H1 (cell line): ENCODE measurements at regions not wholly inside any gene's neighbourhood (a gene's known extent, or its start where the extent isn't known, plus 50 kb on each side); places are given as distances from the start of the nearest gene placed in this dataset.

ENCODE experiments used
- CTCF ChIA-PET: fragments of 300-600 bp; sonication (Branson Sonifier 250); formaldehyde crosslinking; loops from one replicate; lab custom pipeline; 2021; ENCODE audit not compliant: partially characterized antibody; lab: Charles Lee
- POLR2A ChIA-PET: fragments of 300-600 bp; sonication (Branson Sonifier 250); formaldehyde crosslinking; loops from one replicate; lab custom pipeline; 2021; ENCODE audit warnings: inconsistent platforms; ENCODE audit not compliant: partially characterized antibody; lab: Charles Lee
- DNase-seq, 2 experiments: peaks; one replicate each; pipeline versions ENCODE4 v3.0.0 to v3.0.0-alpha.2; 2010 to 2022; ENCODE audit warnings: low spot score in 2 of 2, low read depth in 1 of 2, mixed read lengths in 1 of 2
- FAIRE-seq: peaks from 2 replicates; lab custom pipeline; 2011; peaks lifted over from hg19 to GRCh38; lab: Jason Lieb, UNC
- H2AFZ ChIP-seq: 2 replicates; pipeline ENCODE4 v1.8.1; 2012; ENCODE audit warnings: low read length, inconsistent platforms
- H2AK5ac ChIP-seq: 2 replicates; pipeline ENCODE4 v1.6.1; 2013; ENCODE audit warnings: low read depth, low read length
- H2BK120ac ChIP-seq: replicated peaks from 2 replicates; pipeline ENCODE3; 2013; ENCODE audit warnings: low read depth, low read length, inconsistent platforms
- H2BK12ac ChIP-seq: 2 replicates; pipeline ENCODE4 v1.6.1; 2013; ENCODE audit warnings: low read depth, low read length
- H2BK15ac ChIP-seq: 2 replicates; pipeline ENCODE4 v1.6.1; 2013; ENCODE audit warnings: low read length
- H2BK20ac ChIP-seq: 2 replicates; pipeline ENCODE4 v1.6.1; 2013; ENCODE audit warnings: low read length
- H2BK5ac ChIP-seq: 2 replicates; pipeline ENCODE4 v1.6.1; 2013; ENCODE audit warnings: low read depth, low read length
- H3K14ac ChIP-seq: 2 replicates; pipeline ENCODE4 v1.6.1; 2013; ENCODE audit warnings: inconsistent platforms; ENCODE audit not compliant: insufficient read length
- H3K18ac ChIP-seq: 2 replicates; pipeline ENCODE4 v1.6.1; 2013; ENCODE audit warnings: low read length; ENCODE audit errors: extremely low read depth
- H3K23ac ChIP-seq: 2 replicates; pipeline ENCODE4 v1.6.1; 2013; ENCODE audit warnings: inconsistent platforms; ENCODE audit not compliant: insufficient read length
- H3K23me2 ChIP-seq: 2 replicates; pipeline ENCODE4 v1.6.1; 2013; ENCODE audit warnings: low read depth, low read length
- H3K27ac ChIP-seq: 2 replicates; pipeline ENCODE4 v1.6.1; 2011; ENCODE audit warnings: low read depth, low read length, inconsistent platforms
- H3K27me3 ChIP-seq, 4 experiments: replicated peaks in 1 of 4; 1 replicate in 1 of 4; 2 replicates in 3 of 4; pipeline versions ENCODE4 v1.6.1 to v1.8.1; 2011 to 2013; ENCODE audit warnings: low read length in 3 of 4, mild to moderate bottlenecking in 3 of 4, inconsistent platforms in 2 of 4, mixed read lengths in 2 of 4, moderate library complexity in 1 of 4; ENCODE audit not compliant: control insufficient read depth in 3 of 4, insufficient read depth in 3 of 4; ENCODE audit errors: extremely low read depth in 1 of 4
- H3K36me3 ChIP-seq, 4 experiments: 2 replicates each; pipeline versions ENCODE4 v1.6.1 to v1.8.1; 2011 to 2013; ENCODE audit warnings: mild to moderate bottlenecking in 4 of 4, low read length in 3 of 4, moderate library complexity in 2 of 4, control low read depth in 1 of 4, inconsistent platforms in 1 of 4; ENCODE audit not compliant: insufficient read depth in 4 of 4, control insufficient read depth in 2 of 4
- H3K4ac ChIP-seq: replicated peaks from 2 replicates; pipeline ENCODE3; 2013; ENCODE audit warnings: low read length, low read depth, mixed read lengths, inconsistent platforms; ENCODE audit not compliant: insufficient read length
- H3K4me1 ChIP-seq, 4 experiments: replicated peaks in 1 of 4; 1 replicate in 1 of 4; 2 replicates in 3 of 4; pipeline versions ENCODE4 v1.6.1 to v1.8.1; 2011 to 2013; ENCODE audit warnings: low read length in 3 of 4, inconsistent platforms in 2 of 4, mixed read lengths in 1 of 4; ENCODE audit not compliant: insufficient read depth in 4 of 4, control insufficient read depth in 3 of 4
- H3K4me2 ChIP-seq, 2 experiments: 2 replicates each; pipeline versions ENCODE4 v1.6.1 to v1.8.1; 2011 to 2013; ENCODE audit warnings: low read depth in 2 of 2, low read length in 2 of 2, control low read depth in 1 of 2, inconsistent platforms in 1 of 2, mild to moderate bottlenecking in 1 of 2; ENCODE audit not compliant: insufficient read depth in 1 of 2
- H3K4me3 ChIP-seq, 4 experiments: fragments of 200-600, 300-600 bp in 1 of 4; sonication (generic), shearing (Covaris generic), sonication (Bioruptor Twin) in 1 of 4; 2 replicates each; pipeline versions ENCODE4 v1.5.1 to v1.8.1; 2011 to 2016; ENCODE audit warnings: low read length in 4 of 4, low read depth in 3 of 4, control low read depth in 2 of 4, inconsistent platforms in 2 of 4, mild to moderate bottlenecking in 2 of 4, mixed read lengths in 1 of 4, moderate library complexity in 1 of 4; ENCODE audit not compliant: insufficient read depth in 2 of 4; ENCODE audit errors: extremely low read depth in 1 of 4
- H3K56ac ChIP-seq: replicated peaks from 2 replicates; pipeline ENCODE3; 2013; ENCODE audit warnings: low read depth, mild to moderate bottlenecking, mixed read lengths, low read length, inconsistent platforms; ENCODE audit not compliant: insufficient read length
- H3K79me1 ChIP-seq: 2 replicates; pipeline ENCODE4 v1.6.1; 2013; ENCODE audit warnings: low read depth, low read length, control low read depth
- H3K79me2 ChIP-seq, 2 experiments: 2 replicates each; pipeline versions ENCODE4 v1.6.1 to v1.8.1; 2012 to 2013; ENCODE audit warnings: low read length in 2 of 2, mild to moderate bottlenecking in 2 of 2, inconsistent platforms in 1 of 2; ENCODE audit not compliant: insufficient read depth in 2 of 2, control insufficient read depth in 1 of 2
- H3K9ac ChIP-seq, 4 experiments: replicated peaks in 1 of 4; 1 replicate in 1 of 4; 2 replicates in 3 of 4; pipeline versions ENCODE4 v1.6.1 to v1.8.1; 2011 to 2013; ENCODE audit warnings: low read depth in 3 of 4, low read length in 3 of 4, control low read depth in 2 of 4, mild to moderate bottlenecking in 2 of 4, moderate library complexity in 2 of 4, inconsistent platforms in 1 of 4; ENCODE audit errors: extremely low read depth in 1 of 4
- H3K9me3 ChIP-seq, 2 experiments: 2 replicates each; pipeline versions ENCODE4 v1.6.1 to v1.8.1; 2012 to 2013; ENCODE audit warnings: mild to moderate bottlenecking in 2 of 2, moderate library complexity in 2 of 2, control low read depth in 1 of 2, inconsistent platforms in 1 of 2, low read depth in 1 of 2, low read length in 1 of 2, mixed read lengths in 1 of 2; ENCODE audit not compliant: insufficient read depth in 2 of 2
- H4K20me1 ChIP-seq, 2 experiments: replicated peaks in 1 of 2; 2 replicates each; pipeline versions ENCODE3 to v1.8.1; 2011 to 2013; ENCODE audit warnings: inconsistent platforms in 2 of 2, low read length in 2 of 2, mild to moderate bottlenecking in 1 of 2; ENCODE audit not compliant: insufficient read depth in 2 of 2, control insufficient read depth in 1 of 2
- H4K5ac ChIP-seq: 2 replicates; pipeline ENCODE4 v1.6.1; 2013; ENCODE audit warnings: low read length, low read depth, mixed read lengths, inconsistent platforms; ENCODE audit not compliant: insufficient read length
- H4K8ac ChIP-seq: 2 replicates; pipeline ENCODE4 v1.8.0; 2013; ENCODE audit warnings: mild to moderate bottlenecking, moderate library complexity, low read length, inconsistent platforms; ENCODE audit not compliant: insufficient read depth; ENCODE audit errors: extremely low read depth
- H4K91ac ChIP-seq: replicated peaks from 2 replicates; pipeline ENCODE3; 2013; ENCODE audit warnings: low read length, mixed read lengths, inconsistent platforms; ENCODE audit not compliant: insufficient read length
- ATF2 ChIP-seq: IDR thresholded peaks from 2 replicates; pipeline ENCODE4 v1.6.1; 2012; ENCODE audit warnings: low read length, inconsistent platforms
- CHD2 ChIP-seq: IDR thresholded peaks from 2 replicates; pipeline ENCODE4 v1.6.1; 2012; ENCODE audit warnings: low read length, improper control_type of control experiment
- HDAC2 ChIP-seq, 2 experiments: fragments of 300-600 bp in 1 of 2; sonication (generic) in 1 of 2; IDR thresholded peaks; 2 replicates each; pipeline ENCODE4 v1.6.1; 2011 to 2012; ENCODE audit warnings: low read depth in 2 of 2, low read length in 2 of 2, mild to moderate bottlenecking in 2 of 2, moderate library complexity in 2 of 2, borderline replicate concordance in 1 of 2, inconsistent platforms in 1 of 2
- HDAC6 ChIP-seq: IDR thresholded peaks from one replicate; pipeline ENCODE4 v1.7.1; 2012; ENCODE audit warnings: low read depth, mild to moderate bottlenecking, inconsistent platforms, low read length, moderate library complexity
- KDM5A ChIP-seq: fragments of 200-600 bp; IDR thresholded peaks from 2 replicates; pipeline ENCODE4 v1.7.1; 2012; ENCODE audit warnings: mild to moderate bottlenecking, low read length, inconsistent platforms, mixed read lengths
- SUZ12 ChIP-seq: fragments of 200-600 bp; sonication (generic); IDR thresholded peaks from 2 replicates; pipeline ENCODE4 v1.6.1; 2012; ENCODE audit warnings: mild to moderate bottlenecking, inconsistent platforms, low read length, moderate library complexity, mixed read lengths
- ZNF274 ChIP-seq: IDR thresholded peaks from 2 replicates; pipeline ENCODE4 v1.7.0; 2012; ENCODE audit warnings: low read length, borderline replicate concordance; ENCODE audit errors: extremely low read depth
- WGBS, 2 experiments: shearing (Covaris generic) in 1 of 2; methylation state at CpG; one replicate each; pipeline versions ENCODE4 v1.1.6 to v1.1.7; 2013 to 2015; ENCODE audit warnings: low lambda C conversion rate in 2 of 2, mixed read lengths in 2 of 2, inconsistent platforms in 1 of 2, low coverage in 1 of 2, missing lambda C conversion rate in 1 of 2; ENCODE audit not compliant: insufficient replicate concordance in 2 of 2, insufficient coverage in 1 of 2, insufficient read length in 1 of 2; ENCODE audit errors: extremely low coverage in 1 of 2, missing lambda C conversion rate in 1 of 2; 5-methylcytosine and 5-hydroxymethylcytosine counted together

DNA sequence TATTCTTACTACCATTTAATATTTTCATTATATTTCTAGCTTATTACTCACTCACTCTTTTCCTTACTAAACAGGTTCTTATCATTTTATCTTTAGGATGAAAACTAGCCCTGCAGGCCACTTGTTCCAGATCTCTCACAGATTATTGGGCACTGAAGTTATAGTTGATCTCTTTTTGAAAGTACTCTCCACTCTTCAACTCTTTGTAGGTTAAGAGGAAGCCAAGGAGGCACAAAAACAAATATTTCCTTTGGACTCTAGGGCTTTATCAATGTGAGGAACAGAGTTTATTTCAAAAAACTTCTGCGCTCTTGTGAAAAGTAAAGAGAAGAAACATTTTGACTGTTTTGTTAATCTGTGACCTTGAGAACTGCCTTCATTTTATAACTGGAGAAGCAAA, 96.0 kb upstream of the NPHP3 start:
- Histone ChIP-seq H4K8ac (no peak overlapping the region), H2BK15ac (no peak overlapping the region), H2AK5ac (no peak overlapping the region), H3K27me3 (no peaks in the 10 kb centered on the region), H2BK5ac (no peak overlapping the region), H3K4me3 (no peak overlapping the region), H3K14ac (no peak overlapping the region), H4K20me1 (no peaks in the 10 kb centered on the region), H3K4ac (no peak overlapping the region), H3K4me1 (no peaks in the 10 kb centered on the region), H3K56ac (no peak overlapping the region), H3K23ac (no peak overlapping the region), H2AFZ (no peak overlapping the region), H3K36me3 (no peaks in the 10 kb centered on the region), H2BK120ac (no peak overlapping the region), H3K79me2 (no peaks in the 10 kb centered on the region), H3K9ac (no peak overlapping the region), H3K9me3 (no peaks in the 10 kb centered on the region), H4K5ac (no peak overlapping the region), H2BK20ac (no peak overlapping the region), H3K79me1 (no peaks in the 10 kb centered on the region), H3K18ac (no peak overlapping the region), H3K27ac (no peak overlapping the region), H3K4me2 (no peak overlapping the region), H4K91ac (no peak overlapping the region), H2BK12ac (no peak overlapping the region), H3K23me2 (no peaks in the 10 kb centered on the region)
- TF ChIP-seq ZNF274 (no peak), HDAC2 (IDR thresholded peaks at IDR 0.05; ENCODE audit: borderline replicate concordance in 1 of 2, low read depth in 2 of 2, low read length in 2 of 2) (no peak), SUZ12 (no peak), ATF2 (no peak), CHD2 (no peak), KDM5A (no peak), HDAC6 (no peak)
- ChIA-PET CTCF (interaction anchor here (0.9 kb wide), 1 partner anchor 14 kb away, joined by 3 read pairs; no protein-coding TSS in a partner anchor), POLR2A (no interaction called here)
- no peak for DNase-seq
- FAIRE-seq = no peak
- 100% methylated on average over 1 of the region's 1 CpG; no CpG with 5 or more reads in 1 of the 2 experiments for WGBS, 2 experiments
